GM21360 (cell line): ENCODE measurements at regions not wholly inside any gene's neighbourhood (a gene's known extent, or its start where the extent isn't known, plus 50 kb on each side); places are given as distances from the start of the nearest gene placed in this dataset.

Experiments used
- ATAC-seq: cut with Tn5 transposase; IDR thresholded peaks from one replicate; pipeline ENCODE4 v1.9.1; 2021; ENCODE audit warnings: mild to moderate bottlenecking, moderate library complexity; ENCODE audit not compliant: unreplicated experiment

DNA sequence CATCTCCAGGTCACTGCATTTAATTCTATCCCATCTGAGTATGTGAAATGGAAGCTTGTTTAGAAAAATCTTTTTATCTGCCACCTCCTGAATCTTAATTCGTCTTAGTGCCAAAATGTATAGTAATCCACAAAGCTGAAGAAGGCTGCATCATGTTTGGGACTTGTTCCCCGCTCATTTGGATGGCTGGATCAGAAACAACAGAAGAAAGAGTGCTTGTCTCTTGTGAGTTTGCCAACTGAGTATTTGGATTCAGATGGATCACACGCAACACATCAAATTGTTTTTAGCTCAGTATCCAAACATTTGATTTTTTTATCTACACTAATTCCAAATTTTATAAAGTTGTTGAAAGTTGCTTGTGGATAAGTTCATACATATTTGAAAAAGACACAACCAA lies 197.2 kb upstream of the PAPPA start:
- ATAC-seq: no peak

DNA sequence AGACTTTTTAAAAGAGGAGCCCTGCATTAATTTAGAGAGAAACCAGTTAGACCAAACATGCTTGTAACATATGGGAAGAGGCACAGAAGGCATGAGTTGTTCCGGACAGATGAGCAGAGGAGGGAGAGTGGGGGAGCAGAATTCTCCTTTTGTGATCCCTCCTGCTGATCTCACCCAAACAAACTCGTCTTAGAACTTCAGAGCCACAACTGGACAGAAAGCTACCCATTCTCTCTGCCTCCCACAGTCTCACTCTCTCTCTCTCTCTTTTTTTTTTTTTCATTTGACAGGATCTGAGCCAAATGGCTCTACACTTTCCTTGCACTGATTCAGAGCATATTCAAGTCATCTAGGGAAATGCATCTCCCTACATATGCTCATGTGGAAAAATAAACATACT lies 196.0 kb upstream of the PAPPA start:
- ATAC-seq: no peak

GRCh38 chr9:115964710-115965347 lies 188.8 kb upstream of the PAPPA start:
- no peak for ATAC-seq

DNA sequence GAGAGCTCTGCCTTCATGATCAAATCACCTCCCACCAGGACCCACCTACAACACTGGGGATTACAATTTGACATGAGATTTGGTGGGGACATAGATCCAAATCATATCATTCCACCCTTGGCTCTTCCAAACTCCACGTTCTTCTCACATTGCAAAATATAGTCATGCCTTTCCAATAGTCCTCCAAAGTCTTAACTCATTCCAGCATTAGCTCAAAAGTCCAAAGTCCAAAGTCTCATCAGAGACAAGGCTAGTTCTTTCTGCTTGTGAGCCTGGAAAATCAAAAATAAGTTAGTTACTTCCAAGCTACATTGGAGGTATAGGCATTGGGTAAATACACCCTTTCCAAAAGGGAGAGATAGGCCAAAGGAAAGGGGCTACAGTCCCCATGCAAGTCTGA lies 186.9 kb upstream of the PAPPA start:
- ATAC-seq: no peak

DNA sequence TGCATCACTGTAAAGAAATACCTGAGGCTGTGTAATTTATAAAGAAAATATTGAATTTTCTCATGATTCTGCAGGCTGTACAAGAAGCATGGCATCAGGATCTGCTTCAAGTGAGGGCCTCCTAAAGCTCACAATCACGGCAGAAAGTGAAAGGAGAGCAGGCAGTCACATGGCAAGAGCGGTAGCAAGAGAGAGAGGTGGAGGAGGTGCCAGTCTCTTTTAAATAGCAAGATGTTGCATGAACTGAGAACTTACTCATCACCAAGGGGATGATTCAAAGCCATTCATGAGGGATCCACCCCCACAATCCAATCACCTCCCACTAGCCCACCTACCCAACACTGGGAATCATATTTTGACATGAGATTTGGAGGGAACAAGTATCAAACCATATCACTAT lies 184.5 kb upstream of the PAPPA start:
- no peak for ATAC-seq

- no peak for ATAC-seq
These were observed 181.2 kb upstream of the PAPPA start for GRCh38 chr9:115972362-115972761.

GRCh38 chr9:115972843-115973595 lies 180.6 kb upstream of the PAPPA start:
- no peak for ATAC-seq

GRCh38 chr9:115976781-115977180 lies 176.8 kb upstream of the PAPPA start:
- ATAC-seq: no peak

DNA sequence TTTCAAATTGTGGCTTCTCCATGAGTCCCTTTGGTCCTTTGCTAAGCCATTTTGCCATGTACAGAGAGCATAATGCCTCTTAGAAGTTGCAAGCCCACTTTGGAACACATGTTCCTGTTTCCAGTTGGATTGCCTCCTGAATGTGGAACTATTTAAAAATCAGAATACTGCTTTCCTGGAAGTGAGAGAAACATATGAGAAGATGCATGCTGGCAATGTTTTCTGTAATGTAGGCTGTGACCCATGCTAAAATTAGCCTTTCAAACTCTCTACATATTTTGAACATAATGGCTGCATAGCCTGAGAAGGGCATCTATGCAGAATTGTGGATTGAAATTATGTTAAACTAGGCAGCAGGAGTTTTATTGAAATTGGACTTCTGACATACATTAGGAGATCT lies 175.5 kb upstream of the PAPPA start:
- ATAC-seq: no peak

- ATAC-seq: no peak
These were observed 174.9 kb upstream of the PAPPA start for GRCh38 chr9:115978659-115979096.

GRCh38 chr9:115980054-115980453 lies 173.5 kb upstream of the PAPPA start:
- no peak for ATAC-seq

DNA sequence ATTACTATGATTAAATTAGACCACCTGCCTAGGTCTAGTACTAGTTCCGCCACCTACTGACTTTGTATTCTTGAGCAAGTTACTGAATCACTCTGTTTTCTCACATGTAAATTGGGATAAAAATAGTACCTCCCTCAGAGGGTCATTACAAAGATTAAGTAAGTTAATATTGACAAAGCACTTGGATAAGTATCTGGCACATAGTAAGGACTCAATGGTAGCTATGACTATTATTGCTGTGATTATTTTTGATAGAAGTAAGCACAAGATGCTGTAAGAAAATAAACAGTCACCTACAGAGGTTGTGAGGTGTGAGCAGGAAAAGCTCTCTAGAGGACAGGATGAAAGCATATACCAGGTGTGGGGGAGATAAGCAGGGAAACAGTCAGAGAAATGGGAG lies 173.1 kb upstream of the PAPPA start:
- no peak for ATAC-seq

DNA sequence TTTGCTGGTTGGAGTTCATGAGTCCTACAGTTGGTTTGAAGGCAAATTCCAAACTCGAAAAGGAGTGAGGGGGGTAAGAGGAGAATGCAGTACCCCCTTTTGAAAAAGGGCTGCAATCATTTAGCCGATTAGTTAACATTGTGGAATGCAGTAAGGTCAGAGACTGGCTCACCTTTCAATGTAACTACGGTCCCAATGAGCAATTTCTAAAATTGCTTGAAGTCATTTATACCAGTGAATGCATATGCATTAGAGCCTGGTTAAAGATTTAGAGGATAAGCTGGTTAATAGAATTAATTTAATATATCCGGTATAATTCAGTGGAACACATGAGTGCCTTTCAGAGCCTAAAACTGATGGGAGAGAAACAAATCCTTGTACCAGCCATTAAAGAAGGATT lies 172.6 kb upstream of the PAPPA start:
- no peak for ATAC-seq

- no peak for ATAC-seq
These were observed 170.2 kb upstream of the PAPPA start for GRCh38 chr9:115983366-115983765.

DNA sequence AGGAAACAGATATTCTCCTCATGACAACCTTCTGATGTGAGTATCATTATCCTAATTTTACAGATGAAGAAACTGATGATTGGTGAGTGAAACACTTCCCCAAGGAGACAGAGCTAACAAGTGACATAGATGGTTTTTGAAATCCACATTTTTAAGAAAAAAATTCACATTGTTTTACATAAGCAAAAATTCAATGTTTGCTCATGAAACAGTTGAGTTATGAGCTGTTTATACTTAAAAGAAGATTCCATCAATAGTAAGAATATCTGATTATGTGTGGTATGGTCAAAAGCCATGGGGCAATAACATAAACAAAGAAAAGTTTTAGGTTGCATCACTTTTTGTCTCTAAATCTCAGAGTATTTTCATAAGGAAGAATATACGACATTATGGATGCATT lies 167.9 kb upstream of the PAPPA start:
- no peak for ATAC-seq

DNA sequence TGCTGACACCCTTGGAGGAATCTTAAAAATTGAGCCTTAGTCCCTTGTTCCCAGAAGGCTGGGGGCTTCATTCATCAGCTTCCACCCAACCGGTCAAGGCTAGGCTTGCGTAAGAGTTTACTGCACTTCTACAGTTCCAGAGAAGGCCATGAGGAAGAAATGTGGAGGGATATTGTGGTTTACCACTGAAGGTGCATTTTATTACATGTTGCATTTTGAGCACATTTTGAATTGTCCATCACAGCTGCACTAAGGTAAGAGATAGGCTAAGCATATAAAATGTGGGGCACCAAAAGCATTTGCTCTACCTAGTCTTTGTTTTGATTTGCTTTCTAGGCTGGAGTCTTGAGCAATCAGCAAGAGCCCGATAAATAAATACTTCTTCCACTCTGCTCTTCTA lies 167.1 kb upstream of the PAPPA start:
- ATAC-seq: no peak

DNA sequence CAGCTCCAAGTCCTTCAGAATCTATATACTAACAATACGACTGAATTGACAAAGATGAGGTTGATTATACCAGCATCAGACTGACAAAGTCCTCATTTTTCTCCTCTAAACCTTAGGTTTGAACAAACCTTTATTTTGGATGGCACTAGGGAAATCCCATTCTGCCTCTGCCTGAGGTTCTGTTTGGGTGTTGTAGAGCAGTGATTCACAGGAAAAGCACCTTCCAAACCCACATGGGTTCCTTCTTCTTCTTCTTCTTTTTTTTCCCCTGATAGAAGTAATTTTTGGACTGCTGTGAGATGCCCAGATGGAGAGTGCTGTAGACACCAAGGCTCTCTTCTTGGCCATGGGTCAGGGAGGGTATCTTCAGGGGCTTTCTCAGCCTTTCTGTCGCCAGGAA lies 164.9 kb upstream of the PAPPA start:
- ATAC-seq: no peak

DNA sequence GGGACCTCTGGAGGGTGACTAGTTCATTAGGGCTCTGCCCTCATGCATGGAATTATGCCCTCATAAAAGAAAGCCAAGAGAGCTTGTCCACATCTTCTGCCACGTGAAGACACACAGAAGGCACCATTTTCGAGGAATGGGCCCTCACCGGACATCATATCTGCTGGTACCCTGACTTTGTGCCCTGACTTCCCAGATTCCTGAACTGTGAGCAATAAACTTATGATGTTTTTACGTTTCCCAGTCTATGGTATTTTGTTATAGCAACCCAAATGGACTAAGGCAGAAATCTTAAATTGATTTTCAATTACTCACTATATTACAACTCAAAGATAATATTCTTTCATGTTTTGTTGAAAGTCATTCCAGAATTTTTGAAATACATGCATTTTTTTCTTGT lies 163.8 kb upstream of the PAPPA start:
- ATAC-seq: no peak

GRCh38 chr9:115992834-115993233 lies 160.8 kb upstream of the PAPPA start:
- ATAC-seq: no peak

DNA sequence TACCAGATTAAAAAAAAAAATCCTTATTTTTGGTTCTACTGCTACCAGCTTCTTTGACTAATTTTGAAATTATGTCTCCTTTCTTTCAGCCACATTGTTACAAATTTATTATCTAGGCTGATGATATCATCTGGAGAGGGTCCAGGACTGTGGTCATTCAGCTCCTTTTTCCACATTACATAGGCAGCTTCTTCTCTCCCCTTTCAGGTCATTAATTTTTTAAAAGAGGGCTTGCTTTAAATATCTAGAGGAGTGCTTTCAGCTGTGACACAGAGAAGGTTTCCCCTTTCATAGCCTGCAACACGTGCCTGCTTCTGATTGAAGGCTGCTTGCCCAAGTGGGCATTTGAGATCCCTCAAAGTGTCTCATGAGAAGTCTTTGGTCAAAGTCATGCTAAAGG lies 155.7 kb upstream of the PAPPA start:
- no peak for ATAC-seq

GRCh38 chr9:115998666-115999065 lies 154.9 kb upstream of the PAPPA start:
- no peak for ATAC-seq

GRCh38 chr9:115999498-115999897 lies 154.1 kb upstream of the PAPPA start:
- no peak for ATAC-seq
